Activated CD4-positive, alpha-beta T cell treated with anti-CD3 and anti-CD28 coated beads, Interleukin-2, amount 10 ng/mL, durations not matched to agents 7 days and 5 days (primary cell): ENCODE measurements at regions not wholly inside any gene's neighbourhood (a gene's known extent, or its start where the extent isn't known, plus 50 kb on each side); places are given as distances from the start of the nearest gene placed in this dataset.

Experiments
- CTCF ChIA-PET: fragments of 350-600 bp; sonication (Branson Sonifier 250); formaldehyde crosslinking; loops from one replicate; lab custom pipeline; 2021; ENCODE audit warnings: antibody characterized with exemption; lab: Charles Lee
- POLR2A ChIA-PET: fragments of 350-600 bp; sonication (Branson Sonifier 250); formaldehyde crosslinking; loops from one replicate; lab custom pipeline; 2021; ENCODE audit warnings: antibody characterized with exemption; lab: Charles Lee
- DNase-seq: peaks from one replicate; pipeline ENCODE4 v3.0.0-alpha.2; 2020
- H3K27ac Mint-ChIP-seq: one replicate; pipeline ENCODE4 v1.8.0; 2021; ENCODE audit warnings: mild to moderate bottlenecking, moderate library complexity, mixed read lengths
- H3K27me3 Mint-ChIP-seq: one replicate; pipeline ENCODE4 v1.8.0; 2021; ENCODE audit warnings: mixed read lengths
- H3K36me3 Mint-ChIP-seq: one replicate; pipeline ENCODE4 v1.8.0; 2021; ENCODE audit warnings: low read depth, mixed read lengths
- H3K4me1 Mint-ChIP-seq: one replicate; pipeline ENCODE4 v1.8.0; 2021; ENCODE audit warnings: mixed read lengths
- H3K4me3 Mint-ChIP-seq: one replicate; pipeline ENCODE4 v1.8.0; 2021; ENCODE audit warnings: mild to moderate bottlenecking, moderate library complexity, mixed read lengths
- H3K9me3 Mint-ChIP-seq: one replicate; pipeline ENCODE4 v1.8.0; 2021; ENCODE audit warnings: mixed read lengths

DNA sequence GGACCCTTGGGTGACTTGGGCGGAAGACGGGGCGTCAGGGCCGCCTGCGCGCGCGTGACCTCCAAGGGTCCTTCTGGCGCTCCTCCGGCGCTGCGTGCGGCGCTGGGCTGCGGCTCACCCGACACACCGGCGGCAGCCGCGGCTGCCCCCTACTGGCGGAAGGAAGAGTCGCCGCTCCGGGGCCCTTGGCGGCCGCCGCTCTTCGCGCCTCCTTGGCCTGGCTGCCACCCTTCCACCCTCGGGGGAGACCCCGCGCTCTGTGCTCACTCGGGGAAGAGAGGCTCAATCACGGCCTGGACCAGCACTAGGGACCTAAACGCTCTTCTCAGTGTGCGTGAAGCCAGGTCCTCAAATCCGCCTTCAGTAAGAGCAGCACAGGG lies 89.7 kb downstream of the DMRTA2 start:
- Mint-ChIP-seq H3K27ac (no peak overlapping the region), H3K4me1 (peaks cover 4% of the 10 kb centered on the region), H3K27me3 (peaks cover 43% of the 10 kb centered on the region), H3K36me3 (no peaks in the 10 kb centered on the region), H3K9me3 (no peaks in the 10 kb centered on the region), H3K4me3 (no peak overlapping the region)
- POLR2A ChIA-PET: no interaction called here
- CTCF ChIA-PET: interaction anchor here (0.6 to 1.4 kb wide), 4 partner anchors 9 to 329 kb away, joined by 3 read pairs; no protein-coding TSS in a partner anchor
- peak; percentile 56 for DNase-seq

DNA sequence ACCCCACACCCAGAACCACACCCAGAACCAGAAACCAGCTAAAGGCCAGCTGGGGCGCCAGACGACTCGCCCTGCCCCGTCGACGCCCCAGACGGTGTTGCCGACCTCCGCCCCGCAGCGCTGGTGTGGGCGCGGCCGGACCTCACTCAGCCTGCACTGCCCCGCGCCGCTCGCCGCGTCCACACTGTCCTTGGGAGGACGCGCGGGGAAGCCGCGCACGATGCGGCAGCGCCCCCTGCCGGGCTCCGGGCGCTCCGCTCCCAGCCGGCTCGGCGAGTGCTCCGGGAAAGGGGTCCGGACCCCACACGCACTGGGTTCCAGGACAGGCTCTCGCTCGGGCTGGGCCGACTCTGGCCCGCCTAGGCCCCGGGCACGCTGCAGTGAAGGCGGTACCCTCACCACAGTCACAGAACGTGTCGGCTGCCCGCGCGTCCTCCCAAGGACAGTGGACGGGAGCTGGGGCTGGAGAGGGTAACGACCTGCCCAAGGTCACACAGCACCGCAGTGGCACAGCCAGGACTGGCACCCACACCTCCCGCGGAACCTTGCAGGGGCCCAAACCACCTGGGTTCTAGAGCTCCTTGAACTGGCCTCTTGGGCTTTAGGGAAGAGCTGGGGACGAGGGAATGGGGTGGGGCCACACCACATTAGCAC lies 90.2 kb downstream of the DMRTA2 start:
- H3K27ac Mint-ChIP-seq: no peak overlapping the region
- CTCF ChIA-PET: interaction anchor here (0.6 to 1.4 kb wide), 4 partner anchors 10 to 330 kb away, joined by 3 read pairs; no protein-coding TSS in a partner anchor
- POLR2A ChIA-PET: no interaction called here

DNA sequence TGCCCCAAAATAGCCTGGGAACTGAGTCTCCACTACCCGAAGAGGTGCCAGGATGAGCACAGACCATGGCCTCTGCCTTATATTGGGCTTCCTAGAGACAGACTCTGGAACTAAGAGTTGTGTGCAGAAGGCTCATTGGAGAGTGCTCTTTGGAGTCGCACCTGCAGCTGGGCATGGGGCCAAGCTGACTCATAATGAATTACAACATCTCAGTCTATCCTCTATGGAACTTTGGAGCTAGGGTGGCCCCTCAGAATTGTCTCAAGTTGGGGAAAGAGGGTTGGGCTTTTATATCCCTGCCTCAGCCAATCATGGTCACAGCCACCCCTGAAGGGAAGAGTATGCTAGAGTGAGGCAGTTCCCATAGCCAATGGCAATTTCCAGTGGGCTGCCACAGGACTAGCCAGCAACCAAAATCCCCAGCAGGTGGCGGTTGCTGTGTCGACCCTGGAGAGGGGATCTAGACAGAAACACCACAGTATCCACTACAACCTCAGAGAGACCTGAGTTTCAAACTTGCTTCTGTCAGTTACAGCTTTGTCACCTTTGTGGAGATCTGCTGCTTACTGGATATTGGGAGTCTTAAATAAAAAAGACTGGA lies 93.8 kb downstream of the DMRTA2 start:
- no peak overlapping the region for H3K27ac Mint-ChIP-seq
- no peaks in the 10 kb centered on the region for H3K9me3 Mint-ChIP-seq
- CTCF ChIA-PET: no interaction called here
- peaks cover 30% of the 10 kb centered on the region for H3K27me3 Mint-ChIP-seq
- no peaks in the 10 kb centered on the region for H3K36me3 Mint-ChIP-seq
- peaks cover 4% of the 10 kb centered on the region for H3K4me1 Mint-ChIP-seq
- no peak overlapping the region for H3K4me3 Mint-ChIP-seq
- DNase-seq: no peak
- POLR2A ChIA-PET: interaction anchor here (0.6 kb wide), 1 partner anchor 237 kb away, joined by 3 read pairs; no protein-coding TSS in a partner anchor

More for the DNA sequence above, 90.2 kb downstream of the DMRTA2 start:
- Mint-ChIP-seq H3K4me1 (peaks cover 4% of the 10 kb centered on the region), H3K36me3 (no peaks in the 10 kb centered on the region), H3K9me3 (no peaks in the 10 kb centered on the region), H3K4me3 (peak overlapping the region; percentile 46), H3K27me3 (peaks cover 39% of the 10 kb centered on the region)
- DNase-seq: peak; percentile 44

DNA sequence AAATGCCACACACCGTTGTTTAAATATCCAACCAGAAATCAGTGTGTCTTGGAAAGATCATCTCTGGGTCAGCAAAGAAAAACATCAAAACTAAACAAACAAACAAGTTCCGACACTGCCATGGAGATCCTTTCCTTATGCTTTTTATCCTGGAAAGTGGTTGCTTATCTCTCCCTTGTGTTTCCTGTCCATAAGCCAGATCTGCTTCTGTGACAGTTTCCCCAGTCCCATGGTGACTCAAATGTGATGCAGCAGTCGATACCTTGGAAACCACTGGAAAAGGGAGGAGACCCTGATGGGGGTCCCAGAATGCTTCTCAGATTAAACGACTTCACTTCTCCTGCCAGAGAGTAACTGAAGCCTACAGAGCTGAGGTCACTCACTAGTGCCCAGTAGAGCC lies 94.7 kb downstream of the DMRTA2 start:
- H3K36me3 Mint-ChIP-seq: no peaks in the 10 kb centered on the region
- H3K27me3 Mint-ChIP-seq: peaks cover 26% of the 10 kb centered on the region
- DNase-seq: no peak
- no peak overlapping the region for H3K27ac Mint-ChIP-seq
- ChIA-PET CTCF (no interaction called here), POLR2A (no interaction called here)
- H3K4me3 Mint-ChIP-seq: no peak overlapping the region
- H3K9me3 Mint-ChIP-seq: no peaks in the 10 kb centered on the region
- H3K4me1 Mint-ChIP-seq: peaks cover 4% of the 10 kb centered on the region

DNA sequence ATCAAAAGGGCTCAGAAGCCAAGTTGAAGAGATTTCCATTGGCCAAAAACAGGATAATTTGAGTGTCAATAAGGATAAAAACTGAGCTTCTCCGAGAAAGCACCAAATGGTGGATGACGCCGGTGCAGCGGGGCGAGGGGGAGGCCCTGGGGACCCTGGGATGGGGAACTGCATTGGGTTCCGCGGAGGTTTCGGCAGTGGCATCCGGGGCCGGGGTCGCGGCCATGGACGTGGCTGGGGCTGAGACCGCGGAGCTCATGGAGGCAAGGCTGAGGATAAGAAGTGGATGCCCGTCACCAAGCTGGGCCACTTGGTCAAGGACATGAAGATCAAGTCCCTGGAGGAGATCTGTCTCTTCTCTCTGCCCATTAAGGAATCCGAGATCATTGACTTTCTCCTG lies 97.2 kb downstream of the DMRTA2 start:
- H3K27me3 Mint-ChIP-seq: peaks cover 10% of the 10 kb centered on the region
- DNase-seq: no peak
- no peaks in the 10 kb centered on the region for H3K9me3 Mint-ChIP-seq
- H3K4me3 Mint-ChIP-seq: no peak overlapping the region
- ChIA-PET CTCF (interaction anchor here (1.2 kb wide), 1 partner anchor 11 kb away, joined by 3 read pairs; no protein-coding TSS in a partner anchor), POLR2A (no interaction called here)
- H3K36me3 Mint-ChIP-seq: no peaks in the 10 kb centered on the region
- no peaks in the 10 kb centered on the region for H3K4me1 Mint-ChIP-seq
- no peak overlapping the region for H3K27ac Mint-ChIP-seq

DNA sequence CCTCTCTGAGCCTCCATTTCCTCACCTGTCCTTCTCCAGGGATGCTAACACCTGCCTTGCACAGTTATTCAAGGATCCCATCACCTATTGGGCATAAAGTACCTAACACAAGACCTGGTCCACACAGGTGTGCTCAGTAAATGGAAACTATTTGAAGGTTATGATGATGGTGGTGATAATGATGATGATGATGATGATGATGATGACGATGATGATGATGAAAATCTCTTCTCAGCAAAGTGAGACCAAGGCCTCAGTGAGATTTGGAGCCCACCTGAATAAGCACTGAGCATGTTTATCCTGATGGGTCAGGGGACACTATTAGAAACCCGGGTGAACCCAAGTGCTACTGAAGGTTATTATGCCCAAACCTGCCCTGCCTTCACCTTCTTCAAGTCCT lies 100.7 kb downstream of the DMRTA2 start:
- no peak overlapping the region for H3K27ac Mint-ChIP-seq
- no peaks in the 10 kb centered on the region for H3K9me3 Mint-ChIP-seq
- H3K27me3 Mint-ChIP-seq: peaks cover 5% of the 10 kb centered on the region
- no peaks in the 10 kb centered on the region for H3K4me1 Mint-ChIP-seq
- ChIA-PET CTCF (interaction anchor here (1.0 kb wide), 1 partner anchor 11 kb away, joined by 3 read pairs; no protein-coding TSS in a partner anchor), POLR2A (no interaction called here)
- DNase-seq: no peak
- no peaks in the 10 kb centered on the region for H3K36me3 Mint-ChIP-seq
- H3K4me3 Mint-ChIP-seq: no peak overlapping the region

DNA sequence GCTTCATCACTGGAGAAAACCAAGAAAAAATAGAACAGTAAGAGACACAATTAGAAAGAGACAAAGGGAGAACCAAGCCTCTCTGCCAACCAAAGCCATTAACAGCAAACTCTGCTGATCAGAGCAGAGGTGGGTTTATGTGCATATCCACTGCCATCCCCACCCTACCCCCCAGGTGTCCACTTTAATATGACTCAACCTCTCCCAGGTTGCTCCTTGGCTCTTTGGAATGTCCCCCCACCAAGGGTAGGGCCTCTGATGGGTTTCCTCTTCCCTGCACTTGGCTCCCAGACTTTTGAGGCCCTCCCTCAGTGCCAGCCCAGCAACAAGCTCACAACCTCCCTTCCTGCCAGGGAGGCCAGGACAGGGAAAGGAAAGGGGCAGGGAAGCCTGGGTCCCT lies 104.8 kb downstream of the DMRTA2 start:
- Mint-ChIP-seq H3K9me3 (no peaks in the 10 kb centered on the region), H3K27ac (no peak overlapping the region), H3K4me3 (no peak overlapping the region), H3K27me3 (peaks cover 5% of the 10 kb centered on the region), H3K4me1 (no peaks in the 10 kb centered on the region), H3K36me3 (no peaks in the 10 kb centered on the region)
- DNase-seq: no peak
- ChIA-PET CTCF (no interaction called here), POLR2A (no interaction called here)

DNA sequence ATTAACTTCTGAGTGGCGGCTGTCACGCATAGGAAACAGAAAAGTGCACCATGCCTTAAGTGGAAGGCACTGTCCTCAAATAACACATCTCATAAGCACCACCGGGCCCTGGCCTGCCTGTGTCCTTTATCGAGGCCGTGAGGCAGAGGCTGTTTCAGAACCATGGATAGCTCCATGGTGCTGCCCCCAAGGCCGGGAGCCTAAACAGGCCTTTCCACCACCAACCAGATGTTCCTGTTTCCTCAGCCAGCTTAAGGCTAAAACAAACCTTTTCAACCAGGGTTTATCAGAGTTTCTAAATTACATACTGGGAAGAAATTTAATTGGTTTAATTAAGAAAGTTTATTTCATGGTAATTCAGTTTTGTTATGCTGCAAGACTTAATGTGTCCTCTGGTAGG lies 114.4 kb downstream of the DMRTA2 start:
- peak; percentile 33 for DNase-seq
- ChIA-PET POLR2A (no interaction called here), CTCF (interaction anchor here (0.6 kb wide), 1 partner anchor 329 kb away, joined by 3 read pairs; no protein-coding TSS in a partner anchor)
- Mint-ChIP-seq H3K36me3 (no peaks in the 10 kb centered on the region), H3K4me3 (no peak overlapping the region), H3K4me1 (no peaks in the 10 kb centered on the region), H3K9me3 (no peaks in the 10 kb centered on the region), H3K27me3 (no peaks in the 10 kb centered on the region), H3K27ac (no peak overlapping the region)

DNA sequence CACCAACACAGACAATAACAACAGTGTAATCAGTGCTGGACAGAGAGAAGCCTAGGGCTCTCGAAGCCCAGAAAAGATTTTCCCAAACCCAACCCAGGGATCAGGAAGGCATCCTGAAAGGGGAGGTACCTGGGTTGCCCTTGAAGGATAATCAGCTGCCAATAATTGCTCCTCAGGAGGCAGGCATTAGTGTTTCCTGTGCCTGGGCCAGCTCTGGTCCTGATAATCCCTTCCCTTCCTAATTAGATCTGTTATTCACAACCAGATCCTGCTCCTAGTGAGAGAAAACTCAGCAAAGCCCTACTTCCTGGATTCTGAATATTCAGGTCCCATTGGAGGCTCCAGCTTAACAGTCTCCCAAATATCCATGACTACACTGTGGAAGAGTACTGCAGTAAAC lies 117.4 kb downstream of the DMRTA2 start:
- H3K27ac Mint-ChIP-seq: no peak overlapping the region
- POLR2A ChIA-PET: no interaction called here
- CTCF ChIA-PET: no interaction called here
- no peaks in the 10 kb centered on the region for H3K27me3 Mint-ChIP-seq
- no peaks in the 10 kb centered on the region for H3K36me3 Mint-ChIP-seq
- no peak overlapping the region for H3K4me3 Mint-ChIP-seq
- no peaks in the 10 kb centered on the region for H3K9me3 Mint-ChIP-seq
- DNase-seq: no peak
- H3K4me1 Mint-ChIP-seq: no peaks in the 10 kb centered on the region

DNA sequence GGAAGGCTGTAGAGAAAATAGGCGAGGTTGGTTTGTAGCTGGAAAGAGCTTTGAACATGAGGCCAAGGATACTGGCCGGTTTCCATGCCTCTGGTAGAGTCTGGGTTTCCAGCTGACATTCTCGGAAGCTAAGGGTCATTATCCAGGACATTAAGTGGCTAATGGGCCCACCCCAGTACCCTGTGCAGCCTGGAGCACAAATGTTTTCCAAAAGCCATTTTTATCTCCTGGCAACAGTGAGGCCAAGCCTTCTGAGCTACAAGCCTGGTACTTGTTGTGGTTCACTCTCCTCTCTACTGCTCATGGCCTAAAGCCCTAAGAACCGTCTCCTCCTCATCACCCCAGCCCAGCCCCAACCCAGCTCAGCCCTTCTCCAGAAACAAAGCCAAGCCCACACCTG lies 122.9 kb downstream of the DMRTA2 start:
- DNase-seq: no peak
- CTCF ChIA-PET: no interaction called here
- H3K9me3 Mint-ChIP-seq: no peaks in the 10 kb centered on the region

DNA sequence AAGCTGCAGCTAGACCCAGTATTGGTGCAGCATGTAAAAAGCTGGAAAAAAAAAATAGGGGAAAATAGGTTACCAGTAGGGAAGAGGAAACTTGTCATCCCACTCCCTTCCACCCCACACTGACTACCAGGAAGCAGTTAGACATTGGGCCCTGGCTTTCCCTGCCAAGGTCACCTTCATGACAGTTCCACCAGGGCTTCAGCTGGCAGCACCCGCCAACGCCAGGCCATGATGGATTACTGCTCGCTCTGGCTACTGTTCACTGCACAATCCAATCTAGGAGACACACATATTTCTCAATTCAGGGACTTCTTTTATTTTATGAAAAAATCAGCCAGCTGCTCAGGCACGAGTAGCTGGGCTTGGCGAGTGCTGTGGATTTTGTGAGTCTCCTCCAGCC lies 127.7 kb downstream of the DMRTA2 start:
- Mint-ChIP-seq H3K27ac (no peak overlapping the region), H3K27me3 (no peaks in the 10 kb centered on the region), H3K36me3 (no peaks in the 10 kb centered on the region), H3K4me3 (no peak overlapping the region), H3K9me3 (no peaks in the 10 kb centered on the region), H3K4me1 (no peaks in the 10 kb centered on the region)
- DNase-seq: no peak
- ChIA-PET CTCF (no interaction called here), POLR2A (no interaction called here)

More for the DNA sequence above, 122.9 kb downstream of the DMRTA2 start:
- Mint-ChIP-seq H3K4me1 (no peaks in the 10 kb centered on the region), H3K27ac (no peak overlapping the region), H3K4me3 (no peak overlapping the region), H3K27me3 (no peaks in the 10 kb centered on the region), H3K36me3 (no peaks in the 10 kb centered on the region)
- POLR2A ChIA-PET: no interaction called here

DNA sequence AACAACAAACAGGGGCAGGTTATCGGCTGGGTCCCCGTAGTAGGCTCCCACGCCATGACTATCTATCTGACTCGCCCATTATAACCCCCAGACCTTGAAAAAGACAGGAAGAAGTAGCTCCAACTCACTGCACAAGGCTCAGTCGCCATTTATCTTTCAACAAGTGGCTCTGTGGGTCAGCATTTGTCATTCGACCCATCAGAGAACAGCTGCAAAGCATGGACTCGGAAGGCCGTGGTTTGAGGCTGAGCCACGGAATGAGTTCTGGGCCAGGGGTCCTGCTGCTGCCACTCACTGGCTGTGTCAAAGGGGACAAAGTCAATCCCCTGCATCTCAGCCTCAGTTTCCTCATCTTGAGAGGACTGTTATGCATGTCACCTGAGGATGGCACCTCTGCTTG lies 131.0 kb downstream of the DMRTA2 start:
- DNase-seq: no peak
- ChIA-PET POLR2A (no interaction called here), CTCF (no interaction called here)
- Mint-ChIP-seq H3K27ac (no peak overlapping the region), H3K4me1 (no peaks in the 10 kb centered on the region), H3K9me3 (no peaks in the 10 kb centered on the region), H3K36me3 (no peaks in the 10 kb centered on the region), H3K27me3 (no peaks in the 10 kb centered on the region), H3K4me3 (no peak overlapping the region)

DNA sequence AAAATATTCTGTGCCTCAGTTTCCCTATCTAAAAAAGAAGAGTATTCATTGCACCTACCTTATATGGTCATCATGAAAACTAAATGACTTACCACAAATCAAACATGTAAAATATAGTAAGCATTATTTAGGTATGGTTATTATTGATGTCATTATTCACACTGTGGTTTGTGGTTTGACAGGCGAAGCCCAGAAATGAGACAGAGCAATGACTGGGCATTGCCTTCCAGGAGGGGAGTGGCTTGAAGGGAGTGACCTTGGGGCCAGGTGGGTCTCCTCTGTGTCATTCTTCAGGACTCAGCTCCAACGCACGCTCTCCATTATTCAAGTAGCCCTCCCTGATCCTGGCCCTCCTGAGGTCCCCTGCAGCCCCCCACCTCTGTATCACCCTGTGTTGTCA lies 133.7 kb downstream of the DMRTA2 start:
- H3K36me3 Mint-ChIP-seq: no peaks in the 10 kb centered on the region
- ChIA-PET POLR2A (no interaction called here), CTCF (no interaction called here)
- no peaks in the 10 kb centered on the region for H3K9me3 Mint-ChIP-seq
- no peak overlapping the region for H3K27ac Mint-ChIP-seq
- H3K27me3 Mint-ChIP-seq: no peaks in the 10 kb centered on the region
- no peak for DNase-seq
- H3K4me1 Mint-ChIP-seq: no peaks in the 10 kb centered on the region
- H3K4me3 Mint-ChIP-seq: no peak overlapping the region
